Ascending aorta (tissue), 2 donors: ENCODE measurements at regions not wholly inside any gene's neighbourhood (a gene's known extent, or its start where the extent isn't known, plus 50 kb on each side); places are given as distances from the start of the nearest gene placed in this dataset.

Experiments
- DNase-seq, 2 donors: peaks; one replicate each; pipeline ENCODE4 v3.0.0-alpha.2; 2019; ENCODE audit warnings: low spot score in 2 of 2
- H3K27ac ChIP-seq, 2 donors: fragments of 200-600 bp; sonication (generic); one replicate each; pipeline ENCODE4 v1.5.1; 2016 to 2017; ENCODE audit warnings: mild to moderate bottlenecking in 1 of 2
- H3K27me3 ChIP-seq: fragments of 200-600 bp; sonication (generic); one replicate; pipeline ENCODE4 v1.5.1; 2017
- H3K36me3 ChIP-seq, 2 donors: fragments of 200-600 bp; sonication (generic); one replicate each; pipeline ENCODE4 v1.5.1; 2016
- H3K4me1 ChIP-seq, 2 donors: fragments of 200-600 bp; sonication (generic); one replicate each; pipeline ENCODE4 v1.5.1; 2016 to 2017; ENCODE audit warnings: mild to moderate bottlenecking in 1 of 2
- H3K4me3 ChIP-seq, 2 donors: fragments of 200-600 bp; sonication (generic); one replicate each; pipeline ENCODE4 v1.5.1; 2016 to 2017; ENCODE audit warnings: mild to moderate bottlenecking in 1 of 2
- H3K9me3 ChIP-seq, 2 donors: fragments of 200-600 bp; sonication (generic); one replicate each; pipeline ENCODE4 v1.5.1; 2016
- CTCF ChIP-seq, 3 experiments: fragments of 200-600 bp in 2 of 3; fragments of 450-650 bp in 1 of 3; sonication (generic) in 2 of 3; IDR thresholded peaks; one replicate each; pipeline ENCODE4 v1.5.1; 2016 to 2019; ENCODE audit warnings: antibody characterized with exemption in 3 of 3, mild to moderate bottlenecking in 1 of 3, moderate library complexity in 1 of 3
- intact Hi-C: fragments of 100-400 bp; cut with DNase I; formaldehyde crosslinking; loops from one replicate; pipeline ENCODE4 v1.15.1; 2023

GRCh38 chr2:145617906-145618305, 1098.0 kb upstream of the ZEB2 start:
- Histone ChIP-seq H3K4me3 (no peak overlapping the region), H3K4me1 (no peaks in the 10 kb centered on the region), H3K27ac (no peak overlapping the region), H3K27me3 (no peaks in the 10 kb centered on the region), H3K36me3 (no peaks in the 10 kb centered on the region), H3K9me3 (no peaks in the 10 kb centered on the region)
- no peak for DNase-seq
- TF ChIP-seq CTCF (IDR thresholded peaks at IDR 0.05), result no peak
- intact Hi-C loops, result no loop called here

GRCh38 chr2:145617420-145617819, 1097.5 kb upstream of the ZEB2 start:
- intact Hi-C loops, result no loop called here
- H3K27me3 ChIP-seq, result no peaks in the 10 kb centered on the region
- no peaks in the 10 kb centered on the region for H3K36me3 ChIP-seq
- no peak for TF ChIP-seq CTCF (IDR thresholded peaks at IDR 0.05)
- no peaks in the 10 kb centered on the region for H3K4me1 ChIP-seq
- no peak for DNase-seq
- no peak overlapping the region for H3K4me3 ChIP-seq
- no peaks in the 10 kb centered on the region for H3K9me3 ChIP-seq
- H3K27ac ChIP-seq, result no peak overlapping the region

GRCh38 chr2:145615626-145616025, 1095.7 kb upstream of the ZEB2 start:
- no peak overlapping the region for H3K27ac ChIP-seq
- intact Hi-C loops, result no loop called here
- H3K27me3 ChIP-seq, result no peaks in the 10 kb centered on the region
- DNase-seq, result no peak
- TF ChIP-seq CTCF (IDR thresholded peaks at IDR 0.05), result no peak
- no peaks in the 10 kb centered on the region for H3K36me3 ChIP-seq
- no peaks in the 10 kb centered on the region for H3K9me3 ChIP-seq
- H3K4me1 ChIP-seq, result no peaks in the 10 kb centered on the region
- no peak overlapping the region for H3K4me3 ChIP-seq

GRCh38 chr2:145609951-145610350, 1090.0 kb upstream of the ZEB2 start:
- DNase-seq, result no peak
- no peaks in the 10 kb centered on the region for H3K9me3 ChIP-seq
- no peaks in the 10 kb centered on the region for H3K36me3 ChIP-seq
- intact Hi-C loops, result no loop called here
- no peaks in the 10 kb centered on the region for H3K27me3 ChIP-seq
- H3K4me3 ChIP-seq, result no peak overlapping the region
- H3K4me1 ChIP-seq, result no peaks in the 10 kb centered on the region
- TF ChIP-seq CTCF (IDR thresholded peaks at IDR 0.05), result no peak
- no peak overlapping the region for H3K27ac ChIP-seq

- no peaks in the 10 kb centered on the region for H3K9me3 ChIP-seq
- TF ChIP-seq CTCF (IDR thresholded peaks at IDR 0.05), result no peak
- H3K4me3 ChIP-seq, result no peak overlapping the region
- no peaks in the 10 kb centered on the region for H3K4me1 ChIP-seq
- no peaks in the 10 kb centered on the region for H3K27me3 ChIP-seq
- no peak for DNase-seq
- H3K36me3 ChIP-seq, result no peaks in the 10 kb centered on the region
- intact Hi-C loops, result no loop called here
- H3K27ac ChIP-seq, result no peak overlapping the region
Measured at GRCh38 chr2:145601361-145601925, 1081.5 kb upstream of the ZEB2 start.

- H3K27ac ChIP-seq, result no peak overlapping the region
Measured at GRCh38 chr2:145600811-145601210, 1080.9 kb upstream of the ZEB2 start.

More at GRCh38 chr2:145600811-145601210, 1080.9 kb upstream of the ZEB2 start:
- Histone ChIP-seq H3K9me3 (no peaks in the 10 kb centered on the region), H3K27me3 (no peaks in the 10 kb centered on the region), H3K4me1 (no peaks in the 10 kb centered on the region), H3K4me3 (no peak overlapping the region), H3K36me3 (no peaks in the 10 kb centered on the region)
- TF ChIP-seq CTCF (IDR thresholded peaks at IDR 0.05), result no peak
- DNase-seq, result no peak
- intact Hi-C loops, result no loop called here
